ENCODE measurements at regions not wholly inside any gene's neighbourhood (a gene's known extent, or its start where the extent isn't known, plus 50 kb on each side); places are given as distances from the start of the nearest gene placed in this dataset.
"Not testable (repeated sequence)": the region's sequence is repeated elsewhere in the genome, so short reads cannot be mapped to it uniquely, and the experiment has no call there.

GRCh38 chr2:192628017-192628416, 433.3 kb upstream of the TMEFF2 start:
- Mint-ChIP-seq H3K27ac (no peak overlapping the region), H3K4me3 (no peak overlapping the region)
- ATAC-seq (replicated peaks): no peak

GRCh38 chr2:192615105-192615504, 420.4 kb upstream of the TMEFF2 start:
- no peak overlapping the region for H3K27ac Mint-ChIP-seq
- no peak for ATAC-seq (replicated peaks)
- H3K4me3 Mint-ChIP-seq: no peak overlapping the region
- peaks cover 0 to 1% of the 10 kb centered on the region in 2 donors for H3K9me3 Mint-ChIP-seq
- H3K4me1 Mint-ChIP-seq: no peaks in the 10 kb centered on the region
- H3K27me3 Mint-ChIP-seq: no peaks in the 10 kb centered on the region
- no peaks in the 10 kb centered on the region for H3K36me3 Mint-ChIP-seq
- no peak for DNase-seq

More at GRCh38 chr2:192628017-192628416, 433.3 kb upstream of the TMEFF2 start:
- H3K4me1 Mint-ChIP-seq: no peaks in the 10 kb centered on the region
- H3K9me3 Mint-ChIP-seq: no peaks in the 10 kb centered on the region
- H3K27me3 Mint-ChIP-seq: no peaks in the 10 kb centered on the region
- H3K36me3 Mint-ChIP-seq: no peaks in the 10 kb centered on the region
- DNase-seq: no peak

- ATAC-seq (replicated peaks) (peak in 1 of 2 donors; percentile 25), DNase-seq (no peak)
- Mint-ChIP-seq H3K4me3 (no peak overlapping the region), H3K9me3 (peaks cover 4 to 10% of the 10 kb centered on the region in 2 donors), H3K4me1 (no peaks in the 10 kb centered on the region), H3K27ac (no peak overlapping the region), H3K36me3 (no peaks in the 10 kb centered on the region), H3K27me3 (no peaks in the 10 kb centered on the region)
Measured at GRCh38 chr2:192604295-192604694, 409.6 kb upstream of the TMEFF2 start.

GRCh38 chr2:192598649-192599048, 403.9 kb upstream of the TMEFF2 start:
- H3K36me3 Mint-ChIP-seq; H3K9me3 Mint-ChIP-seq; H3K27ac Mint-ChIP-seq; H3K4me3 Mint-ChIP-seq; H3K4me1 Mint-ChIP-seq; DNase-seq; ATAC-seq (replicated peaks); H3K27me3 Mint-ChIP-seq: not testable (repeated sequence)

DNA sequence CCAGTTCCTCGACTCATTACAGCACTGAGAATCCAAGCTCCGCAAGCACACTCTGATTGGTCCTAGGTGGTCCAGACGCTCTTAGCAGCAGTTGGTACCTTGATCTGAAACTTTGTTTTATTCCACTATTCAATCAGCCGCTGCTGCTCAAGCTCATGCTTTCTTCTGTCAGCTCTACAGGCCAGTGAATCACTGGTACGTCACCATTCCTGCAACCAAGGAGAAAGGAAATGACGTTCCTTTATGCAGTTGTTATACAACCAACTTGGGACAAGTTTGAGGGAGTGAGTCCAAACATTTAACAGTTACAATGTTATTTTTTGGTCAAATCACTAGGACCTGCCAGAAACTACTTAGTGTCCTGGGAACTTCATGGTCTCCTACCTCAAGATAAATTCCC, 398.8 kb upstream of the TMEFF2 start:
- DNase-seq (no peak), ATAC-seq (replicated peaks) (no peak)
- no peaks in the 10 kb centered on the region for H3K4me1 Mint-ChIP-seq
- no peaks in the 10 kb centered on the region for H3K27me3 Mint-ChIP-seq
- no peak overlapping the region for H3K27ac Mint-ChIP-seq
- H3K36me3 Mint-ChIP-seq: no peaks in the 10 kb centered on the region
- H3K4me3 Mint-ChIP-seq: no peak overlapping the region
- no peaks in the 10 kb centered on the region for H3K9me3 Mint-ChIP-seq

DNA sequence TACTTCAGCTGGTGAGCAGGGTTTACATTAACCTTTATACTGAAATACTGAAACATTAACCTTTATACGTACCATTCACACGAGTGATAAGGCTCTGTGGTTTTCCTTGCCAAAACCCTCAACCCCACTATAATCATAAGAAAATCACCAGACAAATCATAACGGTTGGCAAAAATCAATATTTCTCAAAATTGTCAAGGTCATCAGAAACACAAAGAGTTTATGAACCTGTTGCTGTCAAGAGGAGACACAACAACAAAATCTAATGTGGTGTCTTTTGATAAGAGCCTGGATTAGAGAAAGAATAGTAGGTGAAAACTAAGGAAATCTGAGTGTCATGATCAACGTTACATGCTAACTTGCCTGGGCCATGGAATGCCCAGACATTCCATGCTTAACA, 396.9 kb upstream of the TMEFF2 start:
- no peak overlapping the region for H3K4me3 Mint-ChIP-seq
- ATAC-seq (replicated peaks) (no peak), DNase-seq (no peak)
- H3K4me1 Mint-ChIP-seq: no peaks in the 10 kb centered on the region
- H3K27ac Mint-ChIP-seq: no peak overlapping the region
- H3K36me3 Mint-ChIP-seq: no peaks in the 10 kb centered on the region
- H3K27me3 Mint-ChIP-seq: no peaks in the 10 kb centered on the region
- H3K9me3 Mint-ChIP-seq: no peaks in the 10 kb centered on the region

DNA sequence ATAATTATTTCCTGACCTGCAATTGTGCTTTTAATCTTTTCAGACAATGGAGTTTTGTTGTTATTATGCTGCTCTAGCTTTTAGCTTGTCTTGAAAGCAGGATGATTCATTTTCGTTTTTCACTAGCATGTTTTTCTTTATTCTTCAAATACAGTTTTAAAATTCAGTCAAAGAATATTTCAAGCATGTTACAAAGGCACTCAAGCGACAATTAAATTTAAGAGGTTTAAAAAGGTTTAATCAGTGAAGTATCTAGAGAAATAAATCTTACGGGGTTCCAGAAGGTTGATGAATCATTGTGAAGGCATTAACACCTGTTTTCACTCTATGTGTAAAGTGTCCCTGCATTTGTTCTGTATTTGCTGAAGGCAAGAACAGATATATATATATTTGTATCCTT, 390.7 kb upstream of the TMEFF2 start:
- DNase-seq: no peak
- ATAC-seq (replicated peaks): no peak
- Mint-ChIP-seq H3K27me3 (no peaks in the 10 kb centered on the region), H3K4me1 (no peaks in the 10 kb centered on the region), H3K36me3 (no peaks in the 10 kb centered on the region), H3K4me3 (no peak overlapping the region), H3K27ac (no peak overlapping the region), H3K9me3 (no peaks in the 10 kb centered on the region)

GRCh38 chr2:192584976-192585375, 390.2 kb upstream of the TMEFF2 start:
- DNase-seq (no peak), ATAC-seq (replicated peaks) (no peak)
- no peaks in the 10 kb centered on the region for H3K36me3 Mint-ChIP-seq
- H3K27ac Mint-ChIP-seq: no peak overlapping the region
- H3K4me1 Mint-ChIP-seq: no peaks in the 10 kb centered on the region
- no peaks in the 10 kb centered on the region for H3K9me3 Mint-ChIP-seq
- no peak overlapping the region for H3K4me3 Mint-ChIP-seq
- H3K27me3 Mint-ChIP-seq: no peaks in the 10 kb centered on the region

DNA sequence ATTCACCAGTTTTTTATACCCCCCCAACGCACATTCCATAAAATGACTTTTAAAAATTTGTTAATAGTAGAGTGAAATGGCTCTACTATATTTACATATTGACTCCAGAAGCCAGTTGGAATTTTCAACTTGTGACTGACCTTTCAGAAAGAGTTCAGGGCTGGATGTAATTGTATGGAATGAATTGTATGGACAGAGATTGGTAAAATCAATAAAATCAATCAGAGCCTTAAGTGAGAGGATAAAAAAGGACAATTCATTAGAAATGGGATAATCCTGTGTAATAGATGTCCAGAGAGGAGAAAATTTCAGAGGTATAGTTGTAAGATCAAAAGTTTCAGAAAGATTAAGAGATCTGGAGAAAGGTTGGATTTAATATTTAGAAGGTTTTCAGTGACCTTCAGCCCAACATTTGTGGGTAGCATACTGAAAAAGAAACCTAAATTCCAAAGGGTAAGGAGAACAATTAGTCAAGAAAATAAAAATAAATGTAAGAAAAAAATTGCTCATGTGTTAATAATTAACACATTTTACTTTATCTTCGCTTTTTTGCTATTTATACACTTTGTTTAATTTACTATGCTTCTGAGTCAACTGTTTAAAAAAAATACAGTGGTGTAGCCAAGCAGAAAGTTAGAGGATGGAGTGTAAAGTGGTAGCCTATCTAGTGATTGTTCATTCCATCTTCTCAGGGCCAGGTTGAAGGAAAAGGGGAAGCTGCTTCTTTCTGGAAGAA, 385.4 kb upstream of the TMEFF2 start:
- no peak overlapping the region for H3K4me3 Mint-ChIP-seq
- no peaks in the 10 kb centered on the region for H3K36me3 Mint-ChIP-seq
- no peaks in the 10 kb centered on the region for H3K9me3 Mint-ChIP-seq
- ATAC-seq (replicated peaks) (no peak), DNase-seq (no peak)
- no peaks in the 10 kb centered on the region for H3K4me1 Mint-ChIP-seq
- H3K27ac Mint-ChIP-seq: no peak overlapping the region
- no peaks in the 10 kb centered on the region for H3K27me3 Mint-ChIP-seq

DNA sequence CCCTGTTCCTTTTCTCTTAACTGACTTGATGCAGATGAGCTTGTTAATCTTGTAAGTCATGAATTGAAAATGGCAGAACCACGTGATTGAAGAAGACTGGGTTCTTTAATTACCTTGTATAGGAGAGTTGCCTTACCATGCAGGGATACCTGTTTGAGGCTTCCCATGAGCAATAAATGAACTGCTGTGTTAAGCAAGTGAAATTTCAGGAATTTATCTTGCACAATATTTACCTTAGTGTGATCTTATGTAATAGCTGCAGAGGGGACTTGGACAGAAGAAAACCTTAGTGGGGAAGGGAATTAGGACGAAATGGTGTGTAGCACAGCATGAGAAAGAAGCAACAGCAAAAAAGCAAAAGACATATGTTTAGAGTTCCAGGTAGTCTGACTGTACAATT, 384.0 kb upstream of the TMEFF2 start:
- H3K27me3 Mint-ChIP-seq: no peaks in the 10 kb centered on the region
- no peak overlapping the region for H3K4me3 Mint-ChIP-seq
- H3K27ac Mint-ChIP-seq: no peak overlapping the region
- no peaks in the 10 kb centered on the region for H3K36me3 Mint-ChIP-seq
- no peaks in the 10 kb centered on the region for H3K9me3 Mint-ChIP-seq
- no peaks in the 10 kb centered on the region for H3K4me1 Mint-ChIP-seq
- ATAC-seq (replicated peaks): no peak
- DNase-seq: no peak

GRCh38 chr2:192577706-192578105, 383.0 kb upstream of the TMEFF2 start:
- ATAC-seq (replicated peaks) (no peak), DNase-seq (no peak)
- no peaks in the 10 kb centered on the region for H3K27me3 Mint-ChIP-seq
- H3K9me3 Mint-ChIP-seq: no peaks in the 10 kb centered on the region
- no peaks in the 10 kb centered on the region for H3K36me3 Mint-ChIP-seq
- no peaks in the 10 kb centered on the region for H3K4me1 Mint-ChIP-seq
- H3K4me3 Mint-ChIP-seq: no peak overlapping the region
- no peak overlapping the region for H3K27ac Mint-ChIP-seq

DNA sequence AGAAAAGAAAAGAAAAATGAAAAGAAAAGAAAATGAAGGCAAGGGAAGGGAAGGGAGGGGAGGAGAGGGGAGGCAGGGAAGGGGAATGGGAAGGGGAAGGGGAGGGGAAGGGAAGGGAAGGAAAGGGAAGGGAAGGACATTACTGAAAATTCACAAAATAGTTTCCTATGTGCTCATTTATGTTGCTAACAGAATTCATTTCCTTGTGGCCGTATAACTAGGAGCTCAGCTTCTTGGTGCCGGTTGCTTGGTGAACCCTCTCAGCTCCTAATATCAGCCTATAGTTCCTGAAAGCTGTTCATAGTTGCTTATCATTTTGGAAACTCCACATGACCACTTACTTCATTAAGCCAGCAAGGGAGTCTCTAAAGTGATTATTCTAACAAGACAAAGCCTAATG, 379.8 kb upstream of the TMEFF2 start:
- no peaks in the 10 kb centered on the region for H3K4me1 Mint-ChIP-seq
- no peaks in the 10 kb centered on the region for H3K9me3 Mint-ChIP-seq
- no peak overlapping the region for H3K27ac Mint-ChIP-seq
- no peaks in the 10 kb centered on the region for H3K27me3 Mint-ChIP-seq
- H3K36me3 Mint-ChIP-seq: no peaks in the 10 kb centered on the region
- DNase-seq: no peak
- no peak overlapping the region for H3K4me3 Mint-ChIP-seq
- no peak for ATAC-seq (replicated peaks)

GRCh38 chr2:192571636-192572035, 376.9 kb upstream of the TMEFF2 start:
- Mint-ChIP-seq H3K9me3 (no peaks in the 10 kb centered on the region), H3K4me1 (no peaks in the 10 kb centered on the region), H3K4me3 (no peak overlapping the region), H3K27me3 (no peaks in the 10 kb centered on the region), H3K36me3 (no peaks in the 10 kb centered on the region), H3K27ac (no peak overlapping the region)
- ATAC-seq (replicated peaks) (no peak), DNase-seq (no peak)

- Mint-ChIP-seq H3K27ac (no peak overlapping the region), H3K4me3 (no peak overlapping the region), H3K9me3 (no peaks in the 10 kb centered on the region), H3K4me1 (no peaks in the 10 kb centered on the region), H3K36me3 (no peaks in the 10 kb centered on the region), H3K27me3 (no peaks in the 10 kb centered on the region)
- DNase-seq (no peak), ATAC-seq (replicated peaks) (no peak)
Measured at GRCh38 chr2:192570788-192571187, 376.1 kb upstream of the TMEFF2 start.

DNA sequence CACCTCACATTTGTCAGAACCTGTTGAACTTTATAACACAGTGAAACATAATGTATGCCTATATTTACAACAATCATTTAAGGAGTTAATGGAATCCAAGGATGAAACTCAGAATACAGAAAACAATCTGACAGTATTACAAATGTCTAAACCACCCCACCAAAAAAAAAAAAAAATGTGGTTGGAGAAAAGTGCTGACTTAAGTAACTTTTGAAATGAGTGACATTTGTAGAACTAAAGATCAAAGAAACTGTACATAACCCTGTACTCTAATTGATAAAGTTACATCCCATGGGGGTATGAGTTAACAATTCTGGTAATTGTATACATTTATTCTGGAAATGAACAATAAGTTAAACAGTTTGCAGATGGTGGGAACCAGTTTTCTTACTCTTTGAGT, 372.1 kb upstream of the TMEFF2 start:
- ATAC-seq (replicated peaks): no peak

GRCh38 chr2:192560326-192560725, 365.6 kb upstream of the TMEFF2 start:
- no peak for DNase-seq
- no peaks in the 10 kb centered on the region for H3K27me3 Mint-ChIP-seq
- no peak for ATAC-seq (replicated peaks)
- H3K27ac Mint-ChIP-seq: no peak overlapping the region
- H3K36me3 Mint-ChIP-seq: no peaks in the 10 kb centered on the region
- H3K4me1 Mint-ChIP-seq: no peaks in the 10 kb centered on the region
- no peaks in the 10 kb centered on the region for H3K9me3 Mint-ChIP-seq
- no peak overlapping the region for H3K4me3 Mint-ChIP-seq

More for the DNA sequence above, 372.1 kb upstream of the TMEFF2 start:
- Mint-ChIP-seq H3K27ac (no peak overlapping the region), H3K4me1 (no peaks in the 10 kb centered on the region), H3K9me3 (no peaks in the 10 kb centered on the region), H3K4me3 (no peak overlapping the region), H3K27me3 (no peaks in the 10 kb centered on the region), H3K36me3 (no peaks in the 10 kb centered on the region)
- no peak for DNase-seq
